ENCODE measurements at regions not wholly inside any gene's neighbourhood (a gene's known extent, or its start where the extent isn't known, plus 50 kb on each side); places are given as distances from the start of the nearest gene placed in this dataset.

GRCh38 chr3:16761571-16761970 lies 123.2 kb upstream of the PLCL2 start:
- Mint-ChIP-seq H3K9me3 (no peaks in the 10 kb centered on the region), H3K4me1 (peaks cover 26% of the 10 kb centered on the region), H3K27ac (no peak overlapping the region), H3K27me3 (ENCODE audit: insufficient read depth) (no peaks in the 10 kb centered on the region), H3K36me3 (ENCODE audit: low read depth) (no peaks in the 10 kb centered on the region), H3K4me3 (no peak overlapping the region)
- Histone ChIP-seq H3K9me3 (ENCODE audit: control insufficient read depth, low read length) (peaks cover 7% of the 10 kb centered on the region), H3K4me1 (ENCODE audit: control insufficient read depth, insufficient read depth, low read length) (no peaks in the 10 kb centered on the region), H3K9ac (ENCODE audit: extremely low read depth, low read length, poor library complexity, severe bottlenecking) (no peak overlapping the region), H3K4me3 (ENCODE audit: low read length) (no peak overlapping the region), H3K27me3 (ENCODE audit: control insufficient read depth, insufficient read depth, low read length, poor library complexity, severe bottlenecking) (no peaks in the 10 kb centered on the region), H3K27ac (ENCODE audit: low read depth, low read length) (no peak overlapping the region), H3K36me3 (ENCODE audit: control insufficient read depth, insufficient read depth, low read length) (no peaks in the 10 kb centered on the region)
- no CpG with 5 or more reads among the region's 1 CpG for WGBS, 2 experiments (ENCODE audit: insufficient coverage in 1 of 2, insufficient read length in 1 of 2)
- no peak for DNase-seq
- no peak for TF ChIP-seq CTCF (conservative IDR thresholded peaks at IDR 0.05)

GRCh38 chr3:16765661-16766060 lies 119.1 kb upstream of the PLCL2 start:
- Mint-ChIP-seq H3K27me3 (ENCODE audit: insufficient read depth) (no peaks in the 10 kb centered on the region), H3K9me3 (no peaks in the 10 kb centered on the region), H3K36me3 (ENCODE audit: low read depth) (no peaks in the 10 kb centered on the region), H3K27ac (no peak overlapping the region), H3K4me3 (no peak overlapping the region), H3K4me1 (peaks cover 36% of the 10 kb centered on the region)
- Histone ChIP-seq H3K4me3 (ENCODE audit: low read length) (no peak overlapping the region), H3K4me1 (ENCODE audit: control insufficient read depth, insufficient read depth, low read length) (no peaks in the 10 kb centered on the region), H3K36me3 (ENCODE audit: control insufficient read depth, insufficient read depth, low read length) (no peaks in the 10 kb centered on the region), H3K27me3 (ENCODE audit: control insufficient read depth, insufficient read depth, low read length, poor library complexity, severe bottlenecking) (no peaks in the 10 kb centered on the region), H3K9ac (ENCODE audit: extremely low read depth, low read length, poor library complexity, severe bottlenecking) (no peak overlapping the region), H3K9me3 (ENCODE audit: control insufficient read depth, low read length) (peaks cover 7% of the 10 kb centered on the region), H3K27ac (ENCODE audit: low read depth, low read length) (no peak overlapping the region)
- DNase-seq, result no peak
- no peak for TF ChIP-seq CTCF (conservative IDR thresholded peaks at IDR 0.05)
- WGBS, 2 experiments (ENCODE audit: insufficient coverage in 1 of 2, insufficient read length in 1 of 2), result 89 to 100% methylated on average over 1 of the region's 1 CpG

- Histone ChIP-seq H3K27me3 (ENCODE audit: control insufficient read depth, insufficient read depth, low read length, poor library complexity, severe bottlenecking) (no peaks in the 10 kb centered on the region), H3K4me1 (ENCODE audit: control insufficient read depth, insufficient read depth, low read length) (no peaks in the 10 kb centered on the region), H3K4me3 (ENCODE audit: low read length) (no peak overlapping the region), H3K27ac (ENCODE audit: low read depth, low read length) (no peak overlapping the region), H3K9ac (ENCODE audit: extremely low read depth, low read length, poor library complexity, severe bottlenecking) (no peak overlapping the region), H3K36me3 (ENCODE audit: control insufficient read depth, insufficient read depth, low read length) (no peaks in the 10 kb centered on the region), H3K9me3 (ENCODE audit: control insufficient read depth, low read length) (peaks cover 7% of the 10 kb centered on the region)
- Mint-ChIP-seq H3K27me3 (ENCODE audit: insufficient read depth) (no peaks in the 10 kb centered on the region), H3K4me1 (peaks cover 36% of the 10 kb centered on the region), H3K36me3 (ENCODE audit: low read depth) (no peaks in the 10 kb centered on the region), H3K27ac (no peak overlapping the region), H3K9me3 (no peaks in the 10 kb centered on the region), H3K4me3 (no peak overlapping the region)
- DNase-seq, result peak; percentile 66
- 80 to 83% methylated on average over 1 to 3 of the region's 3 CpGs for WGBS, 2 experiments (ENCODE audit: insufficient coverage in 1 of 2, insufficient read length in 1 of 2)
- peak; percentile 43 for TF ChIP-seq CTCF (conservative IDR thresholded peaks at IDR 0.05)
Measured at GRCh38 chr3:16767006-16767405, 117.7 kb upstream of the PLCL2 start.
